ENCODE measurements at regions not wholly inside any gene's neighbourhood (a gene's known extent, or its start where the extent isn't known, plus 50 kb on each side); places are given as distances from the start of the nearest gene placed in this dataset.

DNA sequence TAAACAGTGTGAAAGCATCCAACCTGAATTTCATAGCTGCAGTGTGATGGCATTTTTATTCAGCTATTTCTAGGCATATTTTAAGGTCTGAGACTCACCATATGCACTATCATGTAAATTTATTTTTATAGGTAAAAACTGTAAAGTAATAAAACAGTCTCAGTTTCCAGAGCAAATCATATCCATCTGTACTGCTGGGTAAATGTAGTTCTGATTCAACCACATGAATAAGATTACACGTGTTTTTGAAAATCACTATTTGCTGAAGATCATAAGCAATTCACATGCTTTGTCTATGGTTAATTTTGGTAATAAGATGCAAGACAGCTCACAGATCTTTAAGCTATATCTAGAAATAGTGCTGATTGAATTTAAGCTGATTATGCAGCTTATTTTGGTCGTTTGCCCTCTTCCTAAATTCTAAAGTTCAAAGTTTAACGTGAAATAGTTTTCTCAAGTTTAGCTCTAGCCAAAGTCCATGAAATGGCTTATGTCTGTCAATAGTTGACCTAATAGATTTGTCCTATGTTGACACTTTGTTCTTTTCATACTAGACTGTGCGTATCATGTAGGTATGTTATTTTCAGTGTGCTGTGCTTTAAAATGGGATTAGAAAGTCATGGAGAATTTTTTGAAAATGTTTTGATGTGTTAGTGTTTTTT is 489.0 kb downstream of the USP25 start:
- TF ChIP-seq EZH2phosphoT487 (IDR thresholded peaks at IDR 0.05; ENCODE audit: insufficient read depth, low read depth) (no peak), EZH2 (IDR thresholded peaks at IDR 0.05; ENCODE audit: insufficient read depth, poor library complexity, severe bottlenecking) (no peak)

Measured in GM23248 (cell line).